AG04449 (cell line): ENCODE measurements at regions not wholly inside any gene's neighbourhood (a gene's known extent, or its start where the extent isn't known, plus 50 kb on each side); places are given as distances from the start of the nearest gene placed in this dataset.

Experiments used
- CTCF ChIA-PET: fragments of 350-600 bp; formaldehyde crosslinking; extraction: SDS; loops from one replicate; lab custom pipeline; 2021; ENCODE audit warnings: antibody characterized with exemption; lab: Yijun Ruan, JAX
- POLR2A ChIA-PET: fragments of 400-600, 350-600 bp; formaldehyde crosslinking; extraction: SDS; loops from one replicate; lab custom pipeline; 2020; ENCODE audit warnings: antibody characterized with exemption, inconsistent platforms; lab: Yijun Ruan, JAX
- DNase-seq: peaks from one replicate; pipeline ENCODE4 v3.0.0-alpha.2; 2010; ENCODE audit warnings: low read depth, low spot score
- H3K4me3 ChIP-seq: 2 replicates; pipeline ENCODE4 v1.5.1; 2011; ENCODE audit warnings: low read depth, mild to moderate bottlenecking, control low read depth, low read length
- TF ChIP-seq, protein P1 (sequence below): IDR thresholded peaks from one replicate; pipeline ENCODE4 v1.5.1; 2011; ENCODE audit warnings: mild to moderate bottlenecking, moderate library complexity, low read length, control low read depth, inconsistent platforms; ENCODE audit not compliant: insufficient read depth; ENCODE audit errors: missing control alignments

DNA sequence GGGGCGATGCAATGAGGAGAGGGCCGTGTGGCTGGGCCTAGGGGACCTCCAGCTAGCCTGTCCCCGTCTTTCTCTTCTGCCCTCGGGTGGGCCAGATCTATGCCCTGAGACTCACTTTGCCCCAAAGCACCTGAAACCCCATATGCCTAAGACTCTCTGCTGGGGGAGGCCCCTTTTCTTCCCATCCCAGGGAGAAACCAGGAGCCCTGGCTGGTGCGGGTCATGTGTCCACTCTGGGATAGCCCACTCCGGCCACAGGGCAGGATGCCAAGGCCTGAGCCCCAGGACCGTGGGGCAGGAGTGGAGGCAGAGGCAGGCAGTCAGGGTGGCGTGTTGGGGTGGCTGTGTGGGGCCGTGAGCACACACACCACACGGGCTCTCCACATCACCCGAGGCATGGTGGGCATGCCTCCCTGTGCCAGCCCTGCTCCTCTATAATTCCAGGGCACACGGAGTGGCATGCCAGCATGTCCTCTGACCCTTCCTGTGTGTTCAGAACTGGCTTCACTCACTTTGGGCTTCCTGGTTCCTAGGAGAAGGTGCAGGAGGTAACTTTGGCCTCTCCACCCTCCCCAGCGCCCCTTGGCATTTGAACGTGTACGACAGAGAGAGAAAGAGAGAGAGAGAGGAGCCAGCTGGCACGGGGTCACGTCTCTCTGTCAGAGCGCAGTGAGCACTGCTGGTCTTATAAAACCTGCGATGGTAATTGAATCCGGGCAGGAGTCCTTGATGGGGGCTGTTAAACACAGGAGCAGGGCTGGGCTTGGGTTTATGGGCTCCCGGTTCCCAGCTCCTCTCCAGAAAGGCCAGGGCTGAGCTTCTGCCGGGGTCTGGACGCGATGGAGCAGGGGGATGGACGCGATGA, 144.2 kb downstream of the KIF26A start:
- DNase-seq = no peak
- POLR2A ChIA-PET = no interaction called here
- CTCF ChIA-PET = no interaction called here

DNA sequence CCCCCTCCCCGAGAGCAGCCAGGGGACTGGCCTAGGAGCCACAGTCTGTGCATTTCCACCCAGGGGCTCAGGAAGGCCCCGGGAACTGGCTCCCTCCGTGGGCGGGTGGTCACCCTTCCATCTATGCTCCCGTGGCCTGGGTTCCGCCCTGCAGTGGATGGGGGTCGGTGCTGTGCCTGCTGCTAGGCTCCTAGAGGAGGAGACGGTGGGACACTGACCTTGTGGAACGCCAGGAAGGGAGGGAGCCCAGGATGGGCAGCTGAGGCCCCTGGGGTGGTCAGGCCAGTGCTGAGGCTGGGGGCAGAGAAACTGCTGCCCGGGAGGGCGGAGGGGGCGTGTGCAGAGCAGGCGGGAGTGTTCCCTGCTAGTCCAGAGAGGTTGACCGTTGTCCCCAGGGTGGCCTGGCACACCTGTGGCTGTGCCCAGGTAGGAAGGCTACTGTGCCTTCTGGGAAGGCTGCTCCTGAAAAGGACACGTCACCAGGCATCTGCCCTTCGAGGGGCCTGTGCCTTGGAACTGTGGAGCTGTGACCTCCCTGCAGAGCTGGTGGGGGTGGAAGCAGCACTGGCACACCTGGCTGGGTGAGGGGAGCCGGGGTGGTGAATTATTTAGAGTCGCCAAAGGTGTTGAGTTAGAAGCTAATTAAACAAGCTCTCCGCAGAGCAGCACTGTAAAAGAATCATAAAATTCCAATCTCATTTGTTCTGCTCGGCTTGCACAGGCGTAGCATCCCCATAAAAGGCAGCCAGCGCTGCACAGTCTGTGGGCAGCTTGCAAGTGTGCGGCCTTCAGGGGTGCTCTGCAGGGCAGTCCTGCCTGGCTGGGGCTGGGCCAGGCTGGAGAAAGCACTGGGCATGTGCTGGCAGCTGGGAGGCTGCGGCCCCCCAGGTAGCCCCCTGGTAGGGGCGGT, 145.1 kb downstream of the KIF26A start:
- DNase-seq = no peak
- ChIA-PET CTCF (no interaction called here), POLR2A (no interaction called here)
- H3K4me3 ChIP-seq = no peak overlapping the region
- TF ChIP-seq, protein P1, sequence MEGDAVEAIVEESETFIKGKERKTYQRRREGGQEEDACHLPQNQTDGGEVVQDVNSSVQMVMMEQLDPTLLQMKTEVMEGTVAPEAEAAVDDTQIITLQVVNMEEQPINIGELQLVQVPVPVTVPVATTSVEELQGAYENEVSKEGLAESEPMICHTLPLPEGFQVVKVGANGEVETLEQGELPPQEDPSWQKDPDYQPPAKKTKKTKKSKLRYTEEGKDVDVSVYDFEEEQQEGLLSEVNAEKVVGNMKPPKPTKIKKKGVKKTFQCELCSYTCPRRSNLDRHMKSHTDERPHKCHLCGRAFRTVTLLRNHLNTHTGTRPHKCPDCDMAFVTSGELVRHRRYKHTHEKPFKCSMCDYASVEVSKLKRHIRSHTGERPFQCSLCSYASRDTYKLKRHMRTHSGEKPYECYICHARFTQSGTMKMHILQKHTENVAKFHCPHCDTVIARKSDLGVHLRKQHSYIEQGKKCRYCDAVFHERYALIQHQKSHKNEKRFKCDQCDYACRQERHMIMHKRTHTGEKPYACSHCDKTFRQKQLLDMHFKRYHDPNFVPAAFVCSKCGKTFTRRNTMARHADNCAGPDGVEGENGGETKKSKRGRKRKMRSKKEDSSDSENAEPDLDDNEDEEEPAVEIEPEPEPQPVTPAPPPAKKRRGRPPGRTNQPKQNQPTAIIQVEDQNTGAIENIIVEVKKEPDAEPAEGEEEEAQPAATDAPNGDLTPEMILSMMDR = no peak

More for the DNA sequence above, 144.2 kb downstream of the KIF26A start:
- H3K4me3 ChIP-seq = no peak overlapping the region
- TF ChIP-seq, protein P1 = no peak

DNA sequence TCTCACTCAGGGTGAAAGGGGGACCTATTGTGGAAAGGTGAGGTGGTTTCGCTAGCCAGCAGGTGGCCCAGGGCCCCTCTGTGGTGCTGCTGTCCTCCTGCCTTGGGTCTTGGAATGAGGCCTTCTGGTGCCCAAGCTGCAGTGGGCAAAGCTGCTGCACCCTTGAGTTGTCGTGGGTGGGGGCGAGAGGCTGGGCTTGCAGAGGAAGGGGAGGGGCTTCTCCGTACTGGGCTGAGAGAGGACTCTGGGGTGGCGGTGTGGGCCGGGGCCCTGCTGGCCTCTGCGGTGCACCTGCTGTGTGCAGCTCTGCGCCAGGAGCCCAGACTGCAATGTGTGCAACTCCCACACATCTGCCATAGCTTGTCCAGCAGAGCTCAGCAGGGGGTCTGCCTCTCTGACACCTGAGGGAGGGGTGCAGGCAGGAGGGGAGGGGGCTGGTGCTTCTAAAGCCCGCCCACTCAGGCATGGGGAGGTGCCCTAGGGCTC, 145.8 kb downstream of the KIF26A start:
- no peak for DNase-seq
- no peak overlapping the region for H3K4me3 ChIP-seq
- ChIA-PET POLR2A (no interaction called here), CTCF (no interaction called here)
- TF ChIP-seq, protein P1 = no peak

DNA sequence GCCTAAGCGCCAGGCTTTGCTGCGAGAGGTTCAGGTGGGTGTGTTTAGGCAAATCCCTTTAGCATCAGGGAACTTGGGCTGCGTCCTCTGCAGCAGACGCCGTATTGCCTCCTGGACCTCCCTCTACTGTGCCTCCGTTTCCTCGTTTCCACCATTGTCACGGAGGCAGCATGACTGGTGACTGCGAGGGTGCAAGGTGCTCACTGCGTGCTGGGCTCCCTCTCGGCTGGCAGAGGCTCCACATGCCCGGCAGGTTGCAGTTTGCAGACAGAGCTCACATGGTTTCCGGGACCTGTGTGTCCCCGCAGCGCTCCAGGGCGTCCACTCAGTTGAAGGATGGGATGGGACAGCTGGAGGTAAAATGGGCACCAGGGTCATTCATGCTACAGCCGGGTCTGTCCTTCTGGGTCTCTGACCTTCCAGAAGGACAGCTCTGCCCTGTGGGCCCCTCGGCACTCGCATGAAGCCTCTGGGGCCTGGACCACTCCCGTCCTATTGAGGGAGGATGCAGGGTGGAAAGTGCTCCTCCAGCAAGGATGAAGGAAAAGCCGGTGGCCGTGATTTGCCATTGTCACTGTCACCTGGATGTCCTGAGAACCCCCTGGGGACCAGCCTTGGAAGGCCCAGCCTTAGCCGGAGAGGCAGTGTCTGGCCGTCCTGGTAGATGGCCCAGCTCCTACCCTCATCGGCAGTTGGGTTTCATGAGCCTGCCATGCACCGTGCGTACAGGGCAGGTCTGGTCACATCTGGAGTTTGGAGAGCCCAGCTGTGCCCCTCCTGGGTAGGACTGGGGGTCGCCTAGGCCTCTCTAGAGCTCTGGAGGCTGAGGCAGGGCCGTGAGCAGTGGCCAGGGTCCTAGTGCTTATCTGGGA, 146.5 kb downstream of the KIF26A start:
- ChIA-PET POLR2A (no interaction called here), CTCF (no interaction called here)
- no peak overlapping the region for H3K4me3 ChIP-seq
- TF ChIP-seq, protein P1 = no peak
- no peak for DNase-seq

DNA sequence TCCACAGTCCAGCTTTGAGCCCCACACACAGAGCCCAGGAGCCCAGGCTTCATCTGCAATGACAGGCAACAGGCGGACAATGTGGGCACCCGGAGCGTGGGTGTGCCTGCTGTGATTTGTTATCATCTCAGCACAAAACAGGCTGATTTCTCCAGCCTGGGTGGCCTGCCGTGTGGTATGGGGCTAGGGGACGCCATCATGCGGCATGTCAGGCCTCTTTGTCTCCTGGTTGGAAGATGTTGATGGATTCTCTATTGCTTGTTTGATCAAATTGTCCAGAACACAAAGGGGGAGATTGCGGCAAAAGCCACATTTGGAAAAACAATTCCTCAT, 147.1 kb downstream of the KIF26A start:
- TF ChIP-seq, protein P1 = no peak
- no peak for DNase-seq
- ChIA-PET CTCF (no interaction called here), POLR2A (no interaction called here)
- no peak overlapping the region for H3K4me3 ChIP-seq
